GM19025 (cell line): ENCODE measurements at regions not wholly inside any gene's neighbourhood (a gene's known extent, or its start where the extent isn't known, plus 50 kb on each side); places are given as distances from the start of the nearest gene placed in this dataset.

Experiments used
- ATAC-seq: cut with Tn5 transposase; IDR thresholded peaks from one replicate; pipeline ENCODE4 v1.9.1; 2021; ENCODE audit warnings: mild to moderate bottlenecking, low read depth, moderate library complexity; ENCODE audit not compliant: unreplicated experiment

GRCh38 chr12:93010461-93010860 lies 81.4 kb upstream of the EEA1 start:
- ATAC-seq, result no peak

DNA sequence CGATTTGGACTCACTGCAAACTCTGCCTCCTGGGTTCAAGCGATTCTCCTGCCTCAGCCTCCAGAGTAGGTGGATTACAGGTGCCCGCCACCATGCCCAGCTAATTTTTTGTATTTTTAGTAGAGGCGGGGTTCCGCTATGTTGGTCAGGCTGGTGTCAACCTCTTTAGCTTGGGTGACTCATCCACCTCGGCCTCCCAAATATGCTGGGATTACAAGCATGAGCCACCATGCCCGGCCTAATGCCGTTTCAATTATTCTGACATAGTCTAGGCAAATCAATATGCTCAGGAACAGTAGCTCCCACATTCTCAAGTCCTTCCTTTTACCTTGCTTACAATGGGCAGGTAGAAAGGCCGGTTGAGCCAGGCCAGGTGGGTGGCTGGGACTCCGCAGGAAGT lies 82.0 kb upstream of the EEA1 start:
- ATAC-seq, result no peak

- no peak for ATAC-seq
Observed at GRCh38 chr12:93015871-93016751, 87.0 kb upstream of the EEA1 start.

DNA sequence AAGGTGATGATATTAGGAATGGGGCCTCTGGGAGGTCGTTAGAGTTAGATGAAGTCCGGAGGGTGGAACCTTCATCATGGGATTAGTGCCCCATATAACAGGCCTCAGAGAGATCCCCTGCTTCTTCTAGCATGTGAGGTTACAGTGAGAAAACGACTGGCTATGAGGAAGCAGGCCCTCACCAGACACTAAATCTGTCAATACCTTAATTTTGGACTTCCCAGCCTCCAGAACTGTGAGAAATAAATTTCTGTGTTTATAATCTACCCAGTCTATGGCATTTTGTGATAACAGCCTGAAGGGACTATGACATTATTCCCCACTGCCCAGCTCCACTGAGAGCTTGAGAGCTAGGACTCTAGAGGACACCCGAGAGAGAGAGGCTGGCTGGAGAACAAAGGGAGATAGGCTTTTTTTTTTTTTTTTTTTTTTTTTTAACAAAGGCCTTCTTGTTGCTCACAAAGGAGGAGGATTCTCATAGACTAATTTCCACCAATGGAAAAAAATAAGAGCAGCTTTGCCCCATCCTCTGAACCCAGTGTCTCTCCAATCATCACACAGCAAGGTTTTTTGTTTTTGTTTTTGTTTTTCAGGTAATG lies 87.8 kb upstream of the EEA1 start:
- no peak for ATAC-seq

GRCh38 chr12:93018610-93019009 lies 89.5 kb upstream of the EEA1 start:
- ATAC-seq, result no peak

GRCh38 chr12:93019212-93019927 lies 90.3 kb upstream of the EEA1 start:
- no peak for ATAC-seq

DNA sequence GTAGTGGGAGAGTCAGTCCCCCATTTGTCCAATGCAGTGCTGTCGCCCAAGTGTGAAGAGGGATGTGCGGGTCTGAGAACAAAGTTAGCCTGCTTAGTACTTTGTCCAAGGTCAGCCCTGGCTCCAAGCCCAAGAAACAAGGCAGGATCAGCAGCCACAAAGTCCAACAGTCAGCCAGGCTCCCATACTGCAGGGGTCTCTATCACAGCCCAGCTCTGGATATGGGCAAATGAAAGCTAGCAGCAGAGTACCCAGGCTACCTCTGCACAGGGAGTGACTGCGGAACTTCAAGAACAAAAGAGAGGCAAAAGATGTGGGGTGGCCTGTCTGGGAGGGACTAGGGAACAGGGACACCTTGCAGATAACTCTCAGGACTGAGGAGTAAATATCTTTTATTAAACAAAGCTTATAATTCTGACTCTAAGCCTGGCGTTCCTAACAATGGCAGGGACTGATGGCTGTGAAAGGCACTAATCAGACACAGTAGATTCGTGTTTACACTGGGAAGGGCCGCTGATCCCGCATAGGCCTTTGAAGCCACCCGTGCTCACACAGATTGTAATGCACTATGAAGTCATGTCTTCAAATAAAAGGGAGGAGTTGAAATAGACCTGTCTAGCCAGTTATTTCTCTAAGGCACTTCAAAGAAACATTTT lies 91.0 kb upstream of the EEA1 start:
- ATAC-seq, result no peak

- no peak for ATAC-seq
Observed at GRCh38 chr12:93020631-93021597, 91.8 kb upstream of the EEA1 start.

DNA sequence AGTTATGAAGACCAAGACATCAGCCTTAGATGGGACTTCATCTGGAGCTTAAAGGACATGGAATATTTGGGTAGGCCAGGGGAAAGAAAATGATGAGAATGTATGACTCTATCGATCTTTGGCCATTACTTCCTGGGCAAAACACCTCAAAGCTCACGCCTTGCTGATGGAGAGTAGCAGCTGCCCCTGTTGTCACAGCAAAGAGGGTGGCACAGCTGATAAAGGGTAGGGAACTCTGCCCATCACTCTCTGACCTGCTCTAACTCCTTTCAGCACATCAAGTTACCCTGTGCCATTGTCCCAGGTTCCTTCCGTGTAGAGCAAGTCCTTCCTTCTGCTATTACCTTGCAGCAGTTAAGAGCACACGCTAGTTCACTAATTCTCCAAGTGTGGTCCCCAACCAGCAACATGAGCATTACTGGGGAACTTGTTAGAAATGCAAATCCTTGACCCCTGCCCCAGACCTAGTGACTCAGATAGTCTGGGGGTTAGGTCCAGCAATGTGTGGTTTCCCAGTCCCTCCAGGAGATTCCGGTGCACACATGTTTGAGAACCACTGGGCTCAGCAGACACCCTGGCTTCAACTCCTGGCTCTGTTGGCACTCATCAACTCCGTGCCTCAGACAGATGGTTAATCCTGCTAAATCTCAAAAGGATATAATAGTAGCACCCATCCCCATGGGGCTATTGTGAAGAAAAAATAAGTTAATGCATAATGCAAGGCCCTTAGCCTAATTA lies 93.7 kb upstream of the EEA1 start:
- ATAC-seq, result no peak

GRCh38 chr12:93025145-93026103 lies 96.3 kb upstream of the EEA1 start:
- ATAC-seq, result no peak

DNA sequence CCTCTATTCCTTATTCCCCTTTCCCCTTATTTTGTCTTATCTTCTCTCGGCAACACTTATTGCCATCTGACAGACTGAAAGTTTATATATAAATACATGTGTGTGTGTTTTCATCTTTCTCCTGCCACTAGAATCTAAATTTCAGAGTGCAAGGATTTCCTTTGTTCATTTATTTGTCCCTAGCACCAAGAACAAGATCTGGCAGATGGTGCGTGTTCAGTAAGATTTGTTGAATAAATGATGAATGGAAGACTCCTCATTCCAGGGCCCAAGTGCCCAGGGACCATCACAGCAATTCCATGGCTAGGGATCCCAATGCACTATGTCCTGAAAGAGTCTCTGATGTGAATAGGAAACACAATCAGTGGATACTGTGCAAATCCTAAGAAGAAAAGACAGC lies 97.9 kb upstream of the EEA1 start:
- no peak for ATAC-seq

GRCh38 chr12:93029091-93029490 lies 100.0 kb upstream of the EEA1 start:
- no peak for ATAC-seq

DNA sequence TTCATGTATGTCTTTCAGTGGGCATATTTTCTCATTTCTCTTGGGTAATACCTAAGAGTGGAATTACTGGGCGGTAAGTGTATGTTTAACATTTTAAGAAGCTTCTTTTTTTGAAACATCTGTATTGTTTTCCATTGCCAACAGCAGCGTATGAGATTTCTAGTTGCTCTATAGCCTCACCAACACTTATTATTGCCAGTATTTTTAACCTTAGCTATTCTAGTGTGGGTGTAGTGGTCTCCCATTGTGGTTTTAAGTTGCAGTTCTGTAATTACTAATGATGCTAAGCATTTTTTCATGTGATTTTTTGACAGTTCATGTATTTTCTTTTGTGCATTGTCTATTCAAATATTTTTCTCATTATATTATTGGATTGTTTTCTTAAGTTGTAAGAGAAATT lies 101.9 kb upstream of the EEA1 start:
- ATAC-seq, result no peak

GRCh38 chr12:93032758-93033157 lies 103.7 kb upstream of the EEA1 start:
- ATAC-seq, result no peak

DNA sequence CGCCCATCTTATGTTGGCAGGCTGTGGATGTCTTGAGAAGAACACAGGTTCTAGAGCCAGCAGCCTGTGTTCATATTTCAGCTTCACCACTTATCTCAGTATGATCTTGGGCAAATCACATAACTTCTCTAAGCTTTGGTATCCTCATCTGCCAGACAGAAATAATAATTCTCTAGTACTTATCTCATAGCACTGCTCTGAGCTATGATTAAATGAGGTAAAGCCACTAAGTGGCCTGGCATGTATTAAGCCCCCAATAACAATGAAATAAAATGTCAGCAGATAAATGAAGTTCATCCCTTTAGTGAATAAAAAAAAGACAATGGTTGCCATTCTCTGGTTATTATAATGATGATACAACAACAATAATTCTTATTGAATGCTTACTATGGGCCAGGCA lies 104.9 kb upstream of the EEA1 start:
- ATAC-seq, result no peak

DNA sequence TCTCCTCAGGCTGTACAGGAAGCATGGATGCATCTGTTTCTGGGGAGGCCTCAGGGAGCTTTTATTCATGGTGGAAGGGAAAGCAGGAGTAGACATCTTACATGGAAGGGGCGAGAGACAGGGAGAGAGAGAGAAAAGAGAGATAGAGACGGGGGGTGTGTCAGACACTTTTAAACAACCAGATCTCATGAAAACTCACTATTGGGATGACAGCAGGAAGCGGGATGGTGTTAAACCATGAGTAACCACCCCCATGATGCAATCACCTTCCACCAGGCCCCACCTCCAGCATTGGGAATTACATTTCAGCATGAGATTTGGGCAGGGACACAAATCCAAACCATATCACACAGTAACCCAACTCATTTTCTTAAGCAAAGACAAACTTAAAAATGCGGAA lies 110.0 kb upstream of the EEA1 start:
- no peak for ATAC-seq

DNA sequence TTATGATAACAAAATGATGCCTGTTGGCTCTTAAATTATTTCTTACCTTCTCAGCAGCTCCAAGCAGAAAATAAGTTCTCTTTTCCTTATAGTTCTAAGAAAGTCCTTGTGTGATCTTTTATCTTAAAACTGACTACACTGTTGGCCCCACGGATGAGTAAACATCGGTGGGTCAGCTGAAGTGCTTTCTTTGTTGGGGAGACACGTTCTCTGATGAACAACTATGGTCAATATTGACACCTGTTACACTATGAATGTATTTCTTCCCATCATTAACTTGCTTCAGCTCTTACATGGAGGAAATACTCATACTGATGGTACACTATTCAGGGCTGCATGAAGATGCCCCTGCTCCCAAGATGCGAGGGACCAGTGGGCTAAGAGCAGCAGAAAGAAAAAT lies 110.8 kb upstream of the EEA1 start:
- no peak for ATAC-seq

DNA sequence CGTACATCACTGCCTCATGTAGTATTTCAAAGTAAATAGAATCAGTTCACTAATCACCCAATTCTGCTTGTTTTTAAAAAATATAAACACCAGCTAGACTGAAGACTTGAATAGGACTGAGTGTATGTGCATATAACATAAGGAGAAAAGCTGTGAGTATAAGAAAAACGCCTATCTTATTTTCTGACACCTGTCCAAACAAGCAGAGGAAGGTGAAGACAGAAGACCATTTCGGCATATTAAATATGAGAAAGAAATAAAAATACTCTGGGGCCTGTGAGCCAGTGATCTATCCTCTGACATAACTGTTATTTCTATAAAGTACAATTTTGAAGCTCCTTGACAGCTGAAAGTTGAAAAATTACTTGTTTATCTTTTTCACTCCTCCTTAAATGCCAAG lies 111.3 kb upstream of the EEA1 start:
- no peak for ATAC-seq
